Mesendoderm (in vitro differentiated cells): ENCODE measurements at regions not wholly inside any gene's neighbourhood (a gene's known extent, or its start where the extent isn't known, plus 50 kb on each side); places are given as distances from the start of the nearest gene placed in this dataset.

Experiments used
- DNase-seq: peaks from one replicate; pipeline ENCODE4 v3.0.0; 2013
- H2AK5ac ChIP-seq: 2 replicates; pipeline ENCODE4 v1.6.1; 2013; ENCODE audit warnings: low read length, inconsistent platforms
- H2BK120ac ChIP-seq: 2 replicates; pipeline ENCODE4 v1.6.1; 2013; ENCODE audit warnings: low read depth, mild to moderate bottlenecking, low read length, moderate library complexity, mixed read lengths
- H2BK15ac ChIP-seq: replicated peaks from 2 replicates; pipeline ENCODE4 v1.6.1; 2013; ENCODE audit warnings: low read depth, mild to moderate bottlenecking, moderate library complexity
- H2BK5ac ChIP-seq: 2 replicates; pipeline ENCODE4 v1.6.1; 2013; ENCODE audit warnings: low read length, inconsistent platforms
- H3K18ac ChIP-seq: 2 replicates; pipeline ENCODE4 v1.6.1; 2013; ENCODE audit warnings: mild to moderate bottlenecking, low read length, mixed read lengths
- H3K23ac ChIP-seq: one replicate; pipeline ENCODE4 v1.6.1; 2013; ENCODE audit warnings: low read length
- H3K27ac ChIP-seq: 2 replicates; pipeline ENCODE4 v1.5.1; 2013; ENCODE audit warnings: low read depth, mild to moderate bottlenecking, inconsistent platforms, low read length, moderate library complexity
- H3K27me3 ChIP-seq: 2 replicates; pipeline ENCODE4 v1.6.1; 2013; ENCODE audit warnings: low read length, control low read depth, mild to moderate bottlenecking, inconsistent platforms; ENCODE audit not compliant: insufficient read depth, poor library complexity
- H3K36me3 ChIP-seq: 2 replicates; pipeline ENCODE4 v1.6.1; 2013; ENCODE audit warnings: low read length, inconsistent platforms; ENCODE audit not compliant: control insufficient read depth, insufficient read depth
- H3K4ac ChIP-seq: one replicate; pipeline ENCODE4 v1.6.1; 2013; ENCODE audit warnings: low read depth, mild to moderate bottlenecking, low read length, moderate library complexity
- H3K4me1 ChIP-seq: 2 replicates; pipeline ENCODE4 v1.6.1; 2013; ENCODE audit warnings: low read depth, low read length, inconsistent platforms; ENCODE audit not compliant: control insufficient read depth
- H3K4me2 ChIP-seq: 2 replicates; pipeline ENCODE4 v1.6.1; 2013; ENCODE audit warnings: low read length
- H3K4me3 ChIP-seq: 2 replicates; pipeline ENCODE4 v1.5.1; 2013; ENCODE audit warnings: mild to moderate bottlenecking, low read length
- H3K56ac ChIP-seq: one replicate; pipeline ENCODE4 v1.6.1; 2013; ENCODE audit warnings: low read length
- H3K79me1 ChIP-seq: 2 replicates; pipeline ENCODE4 v1.6.1; 2013; ENCODE audit warnings: low read length, inconsistent platforms
- H3K79me2 ChIP-seq: 2 replicates; pipeline ENCODE4 v1.6.1; 2013; ENCODE audit warnings: mild to moderate bottlenecking, low read length; ENCODE audit not compliant: control insufficient read depth, insufficient read depth
- H3K9ac ChIP-seq: 2 replicates; pipeline ENCODE4 v1.6.1; 2013; ENCODE audit warnings: low read length, inconsistent platforms
- H4K5ac ChIP-seq: one replicate; pipeline ENCODE4 v1.6.1; 2013; ENCODE audit warnings: low read length
- H4K8ac ChIP-seq: one replicate; pipeline ENCODE4 v1.6.1; 2013; ENCODE audit warnings: low read depth, mild to moderate bottlenecking, control low read depth, low read length, moderate library complexity
- WGBS: extraction: QIAGEN DNeasy Blood & Tissue Kit; methylation state at CpG from one replicate; pipeline ENCODE4 v1.1.7; 2013; ENCODE audit warnings: low lambda C conversion rate, missing lambda C conversion rate; ENCODE audit not compliant: insufficient coverage; ENCODE audit errors: extremely low coverage; 5-methylcytosine and 5-hydroxymethylcytosine counted together

DNA sequence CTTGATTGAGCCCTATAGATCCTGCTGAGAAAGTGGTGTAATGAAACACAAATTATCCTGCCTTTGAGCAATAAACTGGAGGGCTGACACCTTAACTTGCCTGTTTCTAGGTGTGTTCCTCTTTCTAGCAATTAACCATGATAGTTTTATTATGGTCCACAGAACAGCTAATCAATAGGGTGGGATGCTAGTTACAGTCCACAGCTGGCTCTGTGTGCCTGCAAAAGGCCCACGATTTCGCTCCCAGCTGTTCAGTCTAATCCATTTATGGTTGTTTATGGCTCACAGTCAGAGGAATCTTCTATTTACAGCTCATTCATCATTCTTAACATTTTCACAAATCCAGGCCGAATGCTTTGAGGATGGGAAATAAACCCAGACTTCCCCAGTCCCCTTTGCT, 674.9 kb downstream of the SMARCA1 start:
- Histone ChIP-seq H3K4me1 (no peaks in the 10 kb centered on the region), H3K4me3 (no peak overlapping the region), H3K23ac (no peak overlapping the region), H2BK120ac (no peak overlapping the region), H3K27ac (no peak overlapping the region), H2BK5ac (no peak overlapping the region), H3K79me1 (no peaks in the 10 kb centered on the region), H3K36me3 (no peaks in the 10 kb centered on the region), H3K18ac (no peak overlapping the region), H2BK15ac (no peak overlapping the region), H4K5ac (no peak overlapping the region), H3K4ac (no peak overlapping the region), H3K56ac (no peak overlapping the region), H3K4me2 (no peak overlapping the region), H3K79me2 (no peaks in the 10 kb centered on the region), H3K9ac (no peak overlapping the region), H2AK5ac (no peak overlapping the region), H4K8ac (no peak overlapping the region), H3K27me3 (no peaks in the 10 kb centered on the region)
- WGBS, result no CpG with 5 or more reads among the region's 3 CpGs
- no peak for DNase-seq

- no peak overlapping the region for H3K23ac ChIP-seq
- no peak overlapping the region for H3K9ac ChIP-seq
- no peak for DNase-seq
- H3K4me3 ChIP-seq, result no peak overlapping the region
- H3K4me2 ChIP-seq, result no peak overlapping the region
- no peaks in the 10 kb centered on the region for H3K79me2 ChIP-seq
- no peak overlapping the region for H2BK5ac ChIP-seq
- H3K36me3 ChIP-seq, result no peaks in the 10 kb centered on the region
- H3K18ac ChIP-seq, result no peak overlapping the region
- H2AK5ac ChIP-seq, result no peak overlapping the region
- H3K4me1 ChIP-seq, result no peaks in the 10 kb centered on the region
- no CpG with 5 or more reads among the region's 3 CpGs for WGBS
- no peak overlapping the region for H3K27ac ChIP-seq
- no peak overlapping the region for H2BK15ac ChIP-seq
- no peak overlapping the region for H4K5ac ChIP-seq
- H3K56ac ChIP-seq, result no peak overlapping the region
- H3K4ac ChIP-seq, result no peak overlapping the region
- no peaks in the 10 kb centered on the region for H3K27me3 ChIP-seq
- H4K8ac ChIP-seq, result no peak overlapping the region
- H2BK120ac ChIP-seq, result no peak overlapping the region
- no peaks in the 10 kb centered on the region for H3K79me1 ChIP-seq
Measured at GRCh38 chrX:128846385-128846784, 676.9 kb downstream of the SMARCA1 start.

- Histone ChIP-seq H2AK5ac (no peak overlapping the region), H3K79me1 (no peaks in the 10 kb centered on the region), H3K23ac (no peak overlapping the region), H3K27ac (no peak overlapping the region), H3K36me3 (no peaks in the 10 kb centered on the region), H4K5ac (no peak overlapping the region), H3K4ac (no peak overlapping the region), H2BK120ac (no peak overlapping the region), H3K27me3 (no peaks in the 10 kb centered on the region), H3K4me1 (no peaks in the 10 kb centered on the region), H3K56ac (no peak overlapping the region), H3K79me2 (no peaks in the 10 kb centered on the region), H4K8ac (no peak overlapping the region), H2BK5ac (no peak overlapping the region), H2BK15ac (no peak overlapping the region), H3K4me2 (no peak overlapping the region), H3K18ac (no peak overlapping the region), H3K4me3 (no peak overlapping the region), H3K9ac (no peak overlapping the region)
- no peak for DNase-seq
- WGBS, result no CpG with 5 or more reads among the region's 5 CpGs
Measured at GRCh38 chrX:128818690-128819089, 704.6 kb downstream of the SMARCA1 start.

- Histone ChIP-seq H2BK120ac (no peak overlapping the region), H3K79me2 (no peaks in the 10 kb centered on the region), H4K8ac (no peak overlapping the region), H3K4me1 (no peaks in the 10 kb centered on the region), H3K9ac (no peak overlapping the region), H3K56ac (no peak overlapping the region), H3K18ac (no peak overlapping the region), H3K27me3 (no peaks in the 10 kb centered on the region), H3K23ac (no peak overlapping the region), H4K5ac (no peak overlapping the region), H2BK5ac (no peak overlapping the region), H2BK15ac (no peak overlapping the region), H3K27ac (no peak overlapping the region), H3K4ac (no peak overlapping the region), H2AK5ac (no peak overlapping the region), H3K4me2 (no peak overlapping the region), H3K4me3 (no peak overlapping the region), H3K36me3 (no peaks in the 10 kb centered on the region), H3K79me1 (no peaks in the 10 kb centered on the region)
- WGBS, result no CpG with 5 or more reads among the region's 3 CpGs
- peak; percentile 51 for DNase-seq
Measured at GRCh38 chrX:128816919-128817318, 706.4 kb downstream of the SMARCA1 start.

DNA sequence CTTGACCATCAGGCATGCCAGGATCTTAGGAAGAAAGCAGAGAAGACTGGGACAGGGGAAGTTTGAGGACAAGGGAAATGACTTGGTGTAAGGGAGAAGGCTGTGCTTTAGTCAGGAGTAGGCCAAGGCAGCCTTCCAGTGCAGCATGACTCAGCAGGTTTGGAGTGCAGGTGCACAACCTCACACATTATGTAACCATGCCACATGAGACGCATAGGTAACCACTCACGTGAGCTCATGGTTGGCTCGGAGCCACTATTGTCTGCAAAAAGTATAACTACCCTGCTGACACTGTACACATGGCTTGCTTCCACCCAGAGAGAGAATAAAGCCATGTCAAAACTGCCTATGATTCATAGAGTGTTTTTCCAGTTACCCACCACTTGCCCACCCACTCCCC, 715.9 kb downstream of the SMARCA1 start:
- no peak overlapping the region for H4K8ac ChIP-seq
- no peak overlapping the region for H3K18ac ChIP-seq
- H2BK15ac ChIP-seq, result no peak overlapping the region
- no peak overlapping the region for H3K27ac ChIP-seq
- no peak overlapping the region for H2BK120ac ChIP-seq
- H3K23ac ChIP-seq, result no peak overlapping the region
- no peak overlapping the region for H3K4me3 ChIP-seq
- WGBS, result no CpG with 5 or more reads among the region's 3 CpGs
- no peaks in the 10 kb centered on the region for H3K4me1 ChIP-seq
- H3K4me2 ChIP-seq, result no peak overlapping the region
- H3K27me3 ChIP-seq, result no peaks in the 10 kb centered on the region
- H3K79me1 ChIP-seq, result no peaks in the 10 kb centered on the region
- no peaks in the 10 kb centered on the region for H3K36me3 ChIP-seq
- H3K56ac ChIP-seq, result no peak overlapping the region
- no peak overlapping the region for H2BK5ac ChIP-seq
- H3K9ac ChIP-seq, result no peak overlapping the region
- peak; percentile 16 for DNase-seq
- no peak overlapping the region for H2AK5ac ChIP-seq
- H3K79me2 ChIP-seq, result no peaks in the 10 kb centered on the region
- H4K5ac ChIP-seq, result no peak overlapping the region
- no peak overlapping the region for H3K4ac ChIP-seq

DNA sequence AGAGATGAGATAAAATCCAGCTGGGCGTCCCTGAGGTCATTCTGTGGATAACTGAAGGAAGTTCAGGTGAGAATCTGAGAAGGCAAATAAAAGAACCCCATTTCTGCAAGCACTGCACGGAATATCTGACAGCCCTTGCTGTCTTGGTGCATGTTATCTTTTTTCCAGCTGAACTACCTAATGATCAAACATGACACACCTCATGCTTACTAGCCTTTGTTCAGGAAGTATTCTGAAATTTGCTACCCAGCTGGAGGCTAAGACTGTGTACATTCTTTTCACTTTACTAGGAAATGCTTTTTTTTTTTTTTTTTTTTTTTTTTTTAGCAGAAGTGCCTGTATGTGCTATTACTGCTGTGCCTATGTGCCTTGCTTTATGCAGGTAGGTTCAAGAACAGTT, 718.1 kb downstream of the SMARCA1 start:
- Histone ChIP-seq H3K27me3 (no peaks in the 10 kb centered on the region), H3K4ac (no peak overlapping the region), H4K8ac (no peak overlapping the region), H4K5ac (no peak overlapping the region), H3K18ac (no peak overlapping the region), H3K56ac (no peak overlapping the region), H3K79me1 (no peaks in the 10 kb centered on the region), H3K36me3 (no peaks in the 10 kb centered on the region), H3K23ac (no peak overlapping the region), H3K4me1 (no peaks in the 10 kb centered on the region), H3K9ac (no peak overlapping the region), H3K4me2 (no peak overlapping the region), H3K27ac (no peak overlapping the region), H2BK15ac (no peak overlapping the region), H2AK5ac (no peak overlapping the region), H2BK120ac (no peak overlapping the region), H2BK5ac (no peak overlapping the region), H3K4me3 (no peak overlapping the region), H3K79me2 (no peaks in the 10 kb centered on the region)
- DNase-seq, result no peak
- no CpG with 5 or more reads among the region's 2 CpGs for WGBS
